Right ventricle myocardium inferior (tissue), 1 donor: ENCODE measurements at regions not wholly inside any gene's neighbourhood (a gene's known extent, or its start where the extent isn't known, plus 50 kb on each side); places are given as distances from the start of the nearest gene placed in this dataset.
A peak's percentile ranks its signal among the peaks of the same experiment; 100 is the strongest.

Experiments used
- ATAC-seq: fragments of 200-7000 bp; cut with Tn5 transposase; one replicate; pipeline ENCODE4 v1.9.1; 2020; ENCODE audit warnings: mild to moderate bottlenecking, moderate library complexity
- DNase-seq: peaks from one replicate; pipeline ENCODE4 v3.0.0; 2021; ENCODE audit errors: missing footprints
- intact Hi-C: fragments of 100-400 bp; cut with DNase I; formaldehyde crosslinking; loops from one replicate; pipeline ENCODE4 v1.11.0; 2022
- donor health status: DM: no; HTN: yes; CAD: no; lungs with severe emphysema.

DNA sequence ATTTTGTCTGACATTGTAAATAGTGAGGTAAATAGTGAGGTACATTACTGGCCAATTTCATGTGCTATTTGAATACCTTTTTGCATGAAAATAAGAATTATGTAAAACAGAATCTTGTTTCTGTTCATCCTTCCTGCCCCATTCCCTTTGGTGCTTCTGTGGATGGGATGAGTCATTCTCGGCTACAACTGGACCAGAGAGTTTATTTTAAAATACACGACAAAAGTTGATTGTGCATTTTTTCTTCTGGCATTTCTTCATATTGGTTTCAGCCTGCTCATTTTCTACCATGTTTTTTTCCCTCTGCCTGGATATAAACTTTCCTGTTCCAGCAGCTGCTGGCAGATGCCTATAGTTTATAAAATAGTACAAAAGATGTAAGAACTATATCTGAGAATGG lies 107.5 kb downstream of the CYSLTR2 start:
- intact Hi-C loops, result no loop called here
- DNase-seq (no peak), ATAC-seq (no peak)

DNA sequence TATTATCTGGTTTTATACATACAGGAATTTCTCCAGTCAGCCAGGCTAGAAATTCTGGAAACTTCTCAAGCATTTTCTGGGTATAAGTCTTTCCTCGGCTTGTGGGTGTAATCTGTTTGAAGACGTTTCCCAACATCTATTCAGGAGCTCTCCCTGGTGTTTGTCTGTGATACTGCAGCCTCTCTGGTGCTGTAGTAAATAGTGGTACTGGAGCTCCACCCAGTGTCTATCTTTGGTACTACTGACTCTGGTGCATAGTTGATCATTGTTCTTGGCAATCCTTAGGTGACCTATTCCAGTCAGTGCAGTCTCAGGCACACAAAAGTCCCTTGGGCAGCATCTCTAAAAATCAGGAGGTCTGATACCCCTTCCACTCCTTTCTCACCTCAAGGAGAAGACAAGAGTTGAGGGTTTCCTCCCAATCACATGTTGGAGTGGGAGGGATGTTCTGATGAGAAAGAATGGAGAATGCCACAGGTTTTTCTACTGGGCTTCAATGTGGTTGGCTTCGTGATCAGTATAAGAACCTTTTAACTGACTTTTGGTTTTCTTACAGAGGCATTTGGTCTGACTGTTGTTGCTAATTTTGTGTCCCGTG lies 115.5 kb downstream of the CYSLTR2 start:
- ATAC-seq, result peak; percentile 91
- peak; percentile 31 for DNase-seq
- intact Hi-C loops, result loop anchor here (1.0 to 2.0 kb wide), 3 partner anchors 18 to 434 kb away; no protein-coding TSS in a partner anchor

DNA sequence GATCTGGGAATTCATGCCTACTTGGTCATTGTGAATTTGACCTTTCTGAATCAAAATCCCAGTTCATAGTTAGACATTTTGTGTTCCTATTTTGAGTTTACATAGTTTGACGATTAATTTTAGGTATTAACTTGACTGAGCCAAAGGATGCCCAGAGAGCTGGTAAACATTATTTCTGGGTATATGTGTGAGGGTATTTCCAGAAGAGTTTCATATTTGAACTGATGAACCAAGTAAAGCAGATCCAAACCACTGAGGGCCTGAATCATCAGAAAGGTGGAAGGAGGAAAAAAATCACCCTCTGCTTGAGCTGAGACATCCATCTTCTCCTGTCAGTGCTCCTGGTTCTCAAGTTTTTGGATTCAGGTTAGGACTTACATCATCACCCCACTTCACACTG lies 116.6 kb downstream of the CYSLTR2 start:
- intact Hi-C loops, result no loop called here
- ATAC-seq (no peak), DNase-seq (no peak)

DNA sequence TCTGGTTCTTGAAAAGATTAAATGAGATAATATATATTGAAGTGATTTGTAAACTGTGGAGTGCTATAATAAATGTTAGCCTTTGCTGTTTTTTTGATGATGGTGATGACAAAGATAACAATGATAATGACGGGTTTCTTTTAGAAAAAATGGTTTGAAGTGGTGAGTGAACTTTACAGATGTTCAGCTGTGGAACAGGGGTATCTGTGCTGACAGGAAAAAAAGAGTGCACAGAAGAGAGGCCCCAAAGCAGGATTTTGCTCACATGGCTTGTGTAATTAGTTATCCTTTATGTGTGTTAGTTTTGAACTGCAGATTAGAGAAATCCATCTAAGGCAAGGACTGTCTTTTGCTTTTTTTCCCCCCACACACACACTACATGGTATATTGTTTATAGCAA lies 119.2 kb downstream of the CYSLTR2 start:
- no peak for ATAC-seq
- intact Hi-C loops, result no loop called here
- no peak for DNase-seq

DNA sequence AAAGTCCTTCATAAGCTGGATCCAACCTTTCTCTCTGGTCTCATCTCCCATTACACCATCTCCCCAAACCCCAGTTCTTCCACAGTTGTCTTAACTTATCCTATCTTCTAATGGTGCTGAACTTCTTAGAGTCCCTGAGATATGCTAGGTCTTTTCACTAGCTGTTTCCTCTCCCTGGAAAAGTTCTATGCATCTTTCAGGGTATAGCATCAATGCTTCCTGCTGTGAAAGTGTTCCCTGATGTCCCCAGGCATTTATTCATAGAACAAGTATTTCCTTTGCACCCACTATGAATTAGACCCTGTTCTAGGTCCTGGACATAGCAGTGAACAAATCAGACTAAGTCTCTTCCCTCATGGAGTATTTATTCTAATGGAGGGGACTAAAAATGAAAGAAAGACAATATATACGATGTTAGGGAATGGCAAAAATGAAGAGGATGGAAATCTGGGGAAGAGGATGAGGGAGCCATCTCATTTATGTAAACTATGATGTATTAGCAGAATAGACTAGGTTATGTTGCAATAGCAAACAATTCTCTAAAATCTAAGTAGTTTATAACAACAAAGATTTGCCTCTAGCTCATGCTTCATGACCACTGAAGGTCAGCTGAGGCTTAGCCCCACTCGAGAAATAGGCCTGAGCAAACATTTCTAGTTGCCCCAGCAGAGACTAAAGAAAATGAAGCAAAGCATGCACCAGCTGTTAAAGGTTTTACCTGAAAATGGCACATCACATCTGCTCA lies 120.0 kb downstream of the CYSLTR2 start:
- intact Hi-C loops, result no loop called here
- ATAC-seq (no peak), DNase-seq (no peak)

DNA sequence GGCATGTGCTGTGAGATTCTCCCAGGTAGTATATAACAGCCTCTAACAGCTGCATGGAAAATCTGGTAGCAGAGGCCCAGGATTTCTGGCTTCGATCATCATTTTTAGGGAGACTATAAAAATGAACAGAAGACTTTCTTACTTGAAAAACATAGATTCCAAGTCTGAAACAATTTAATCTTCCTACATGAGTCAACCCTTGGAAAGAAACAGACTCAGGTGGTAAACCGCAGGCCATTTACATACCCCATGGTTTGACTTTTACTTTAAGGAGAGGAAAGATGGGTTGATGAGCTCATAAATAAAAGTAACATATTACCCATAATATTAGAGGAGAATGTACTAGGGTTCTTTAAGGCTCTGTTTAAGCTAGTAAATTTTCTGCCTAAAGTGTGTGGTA lies 121.6 kb downstream of the CYSLTR2 start:
- ATAC-seq, result no peak
- DNase-seq, result no peak
- intact Hi-C loops, result no loop called here

DNA sequence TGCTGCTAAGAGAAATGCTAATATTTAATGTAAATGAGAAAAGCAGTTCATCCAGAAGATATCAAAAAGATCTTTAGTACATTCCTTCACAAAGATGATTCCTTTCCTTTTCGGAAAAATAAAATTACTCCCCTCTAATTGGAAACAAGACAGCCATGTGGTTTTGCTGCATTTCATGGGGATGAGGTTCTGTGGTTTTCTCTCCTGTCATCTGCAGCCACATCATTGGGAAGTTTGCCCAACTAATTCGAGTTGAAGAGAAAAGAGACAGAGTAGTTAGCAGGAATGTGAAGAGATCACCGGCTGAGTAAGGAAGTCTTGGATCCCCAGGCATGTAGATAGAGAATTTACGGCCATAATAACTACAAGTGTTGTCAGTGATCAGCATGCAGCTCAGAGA lies 122.1 kb downstream of the CYSLTR2 start:
- intact Hi-C loops, result no loop called here
- DNase-seq (no peak), ATAC-seq (no peak)

DNA sequence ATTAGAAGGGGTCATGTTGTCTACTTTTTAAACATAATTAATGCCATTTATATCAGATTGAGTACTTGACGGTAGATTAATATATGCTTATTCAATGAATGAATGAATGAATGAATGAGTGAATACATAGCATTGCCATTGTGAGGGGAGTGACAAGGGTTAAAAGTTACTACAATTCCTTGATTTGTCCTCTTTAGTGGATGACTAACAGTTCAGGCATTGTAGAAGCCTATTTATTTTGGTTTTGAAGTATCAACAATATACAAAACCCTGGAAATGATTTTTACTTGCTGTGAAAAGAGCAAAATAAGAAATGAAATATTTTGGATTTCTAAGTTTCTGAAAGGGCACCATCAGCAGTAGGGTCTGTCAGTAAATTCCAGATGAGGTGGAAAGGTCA lies 122.7 kb downstream of the CYSLTR2 start:
- DNase-seq (no peak), ATAC-seq (no peak)
- intact Hi-C loops, result no loop called here

DNA sequence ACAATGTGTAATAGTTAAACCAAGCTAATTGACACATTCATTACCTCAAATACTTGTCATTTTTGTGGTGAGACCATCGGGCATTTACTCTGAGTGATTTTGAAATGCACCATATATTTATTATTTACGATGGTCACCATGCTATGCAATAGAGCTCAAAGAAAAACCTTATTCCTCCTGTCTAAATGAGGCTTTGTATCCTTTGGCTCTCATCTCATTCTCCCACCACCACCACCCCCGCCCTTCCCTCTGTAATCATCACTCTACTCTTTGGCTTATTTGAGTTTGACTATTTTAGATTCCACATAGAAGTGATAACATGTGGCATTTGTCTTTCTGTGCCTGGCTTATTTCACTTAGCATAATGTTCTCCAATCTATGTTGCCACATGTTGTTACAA lies 124.9 kb downstream of the CYSLTR2 start:
- ATAC-seq (peak; percentile 33), DNase-seq (no peak)
- intact Hi-C loops, result no loop called here

DNA sequence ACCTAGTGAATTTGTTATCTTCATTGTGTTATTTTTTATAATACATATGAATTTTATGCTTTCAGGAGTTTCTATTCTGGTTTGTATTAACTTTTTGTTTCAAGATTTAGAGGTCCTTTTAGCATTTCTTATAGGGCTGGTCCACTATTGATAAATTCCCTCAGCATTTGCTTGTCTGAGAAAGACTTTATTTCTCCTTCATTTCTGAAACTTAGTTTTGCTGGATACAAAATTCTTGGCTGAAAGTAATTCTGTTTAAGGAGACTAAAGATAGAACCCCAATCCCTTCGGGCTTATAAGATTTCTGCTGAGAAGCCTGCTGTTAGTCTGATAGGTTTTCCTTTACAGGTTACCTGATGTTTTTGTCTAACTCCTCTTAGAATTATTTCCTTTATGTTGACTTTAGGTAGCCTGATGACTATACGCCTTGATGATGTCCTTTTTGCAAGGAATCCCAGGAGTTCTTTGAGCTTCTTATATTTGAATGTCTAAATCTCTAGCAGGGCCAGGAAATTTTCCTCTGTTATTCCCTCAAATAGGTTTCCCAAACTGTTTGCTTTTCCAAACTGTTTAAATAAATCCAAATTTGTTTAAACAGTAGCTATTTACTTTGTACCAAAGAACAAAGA lies 127.1 kb downstream of the CYSLTR2 start:
- intact Hi-C loops, result loop anchor here (5.0 to 10.0 kb wide), 2 partner anchors 91 to 194 kb away; partner anchors contain the start of gene FNDC3A
- ATAC-seq (no peak), DNase-seq (no peak)

DNA sequence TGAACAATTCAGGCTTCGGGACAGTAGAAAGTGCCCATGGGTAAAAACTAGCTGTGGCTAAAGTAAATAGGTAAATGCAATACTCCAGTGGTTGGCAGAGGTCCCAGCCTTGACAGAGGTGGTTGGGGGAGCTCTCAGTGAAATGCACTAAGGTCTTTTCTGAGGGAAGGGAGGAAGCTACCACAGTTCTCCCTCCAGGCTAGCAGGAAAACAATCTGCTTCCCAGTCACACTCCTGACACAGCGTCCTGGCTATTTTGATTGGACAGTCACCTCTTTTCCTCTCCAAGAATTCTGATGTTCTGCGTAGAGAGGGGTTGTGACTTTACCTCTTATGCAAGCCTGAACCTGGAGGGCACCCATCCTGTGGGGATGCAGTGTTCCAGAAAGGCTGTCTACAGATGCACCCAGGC lies 128.7 kb downstream of the CYSLTR2 start:
- intact Hi-C loops, result loop anchor here (5.0 to 10.0 kb wide), 2 partner anchors 90 to 192 kb away; partner anchors contain the start of gene FNDC3A
- ATAC-seq (no peak), DNase-seq (no peak)

DNA sequence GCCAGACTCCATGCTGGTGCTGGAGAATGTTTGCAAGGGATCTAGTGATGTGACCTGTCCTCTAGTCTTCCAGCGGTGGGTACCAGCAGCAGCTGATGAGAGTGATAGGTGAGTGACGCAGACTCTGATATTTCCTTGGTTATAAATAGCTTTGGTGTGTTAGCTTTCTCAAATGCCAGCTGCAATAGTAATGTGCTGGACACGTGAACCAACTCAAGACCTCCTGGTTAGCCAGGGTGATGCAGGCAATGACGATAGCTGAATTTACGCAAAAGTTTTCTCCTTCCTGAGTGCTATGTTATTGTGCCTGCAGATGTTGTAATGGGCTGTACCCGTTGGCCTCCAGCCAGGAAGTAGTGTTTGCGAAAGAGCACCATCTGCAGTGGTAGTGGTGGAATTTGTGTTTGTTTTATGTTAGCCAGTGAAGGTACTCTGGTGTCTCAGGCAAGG lies 129.5 kb downstream of the CYSLTR2 start:
- peak; percentile 85 for ATAC-seq
- intact Hi-C loops, result loop anchor here (5.0 to 10.0 kb wide), 2 partner anchors 89 to 192 kb away; partner anchors contain the start of gene FNDC3A

DNA sequence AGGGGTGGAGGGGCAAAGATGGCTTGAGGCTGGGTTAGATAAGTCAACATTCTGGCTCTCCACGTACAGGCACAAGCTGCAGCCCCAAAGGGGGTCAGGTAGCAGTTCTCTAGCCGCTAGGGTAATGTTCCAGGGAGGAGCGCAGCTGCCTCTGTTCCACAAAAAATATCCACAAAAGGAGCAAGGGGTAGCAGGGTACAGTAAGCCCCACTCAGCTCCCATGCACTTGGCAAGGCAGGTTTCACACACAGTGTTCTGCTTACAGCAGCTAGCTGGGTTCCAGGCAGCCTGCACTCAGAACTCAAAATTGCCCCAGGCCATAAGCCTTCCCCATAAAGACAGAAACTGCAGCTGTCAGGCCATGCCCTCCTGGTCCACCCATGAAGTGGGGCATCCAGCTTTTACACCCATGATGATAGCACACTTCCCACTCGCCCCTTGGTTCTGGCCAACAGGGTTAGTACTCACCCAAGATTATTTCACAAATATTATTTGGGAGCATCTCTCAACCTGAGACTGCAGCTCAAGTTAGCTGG lies 130.0 kb downstream of the CYSLTR2 start:
- intact Hi-C loops, result loop anchor here (5.0 to 10.0 kb wide), 2 partner anchors 89 to 191 kb away; partner anchors contain the start of gene FNDC3A
- no peak for DNase-seq
- no peak for ATAC-seq

More for the DNA sequence above, 129.5 kb downstream of the CYSLTR2 start:
- peak; percentile 88 for DNase-seq

DNA sequence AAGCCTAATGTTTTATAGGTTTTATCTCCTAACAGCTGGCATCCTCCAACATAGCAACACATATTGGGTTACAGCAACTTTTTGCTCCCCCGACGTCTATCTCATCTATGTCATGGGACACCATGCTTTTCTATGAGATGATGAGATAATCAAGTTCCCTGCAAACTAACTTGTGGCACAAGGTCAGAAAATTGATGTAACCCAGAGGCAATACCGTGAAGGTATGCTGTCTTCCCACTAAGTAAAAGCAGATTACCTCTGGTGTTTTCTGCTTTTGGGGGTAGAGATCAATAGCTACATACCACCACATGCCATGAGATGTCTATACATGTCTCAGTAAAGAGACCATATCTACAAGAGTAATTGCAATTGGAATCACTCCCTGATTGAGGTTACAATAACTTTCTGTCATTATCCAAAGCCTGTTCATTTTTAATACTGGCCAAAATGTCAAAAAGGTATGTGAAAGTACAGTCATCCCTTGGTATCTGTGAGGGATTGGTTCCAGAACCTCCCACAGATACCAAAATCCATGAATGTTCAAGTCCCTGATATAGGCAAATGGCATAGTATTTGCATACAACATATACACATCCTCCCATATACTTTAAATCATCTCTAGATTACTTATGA lies 131.3 kb downstream of the CYSLTR2 start:
- ATAC-seq (no peak), DNase-seq (no peak)
- intact Hi-C loops, result loop anchor here (5.0 to 10.0 kb wide), 2 partner anchors 87 to 190 kb away; partner anchors contain the start of gene FNDC3A

DNA sequence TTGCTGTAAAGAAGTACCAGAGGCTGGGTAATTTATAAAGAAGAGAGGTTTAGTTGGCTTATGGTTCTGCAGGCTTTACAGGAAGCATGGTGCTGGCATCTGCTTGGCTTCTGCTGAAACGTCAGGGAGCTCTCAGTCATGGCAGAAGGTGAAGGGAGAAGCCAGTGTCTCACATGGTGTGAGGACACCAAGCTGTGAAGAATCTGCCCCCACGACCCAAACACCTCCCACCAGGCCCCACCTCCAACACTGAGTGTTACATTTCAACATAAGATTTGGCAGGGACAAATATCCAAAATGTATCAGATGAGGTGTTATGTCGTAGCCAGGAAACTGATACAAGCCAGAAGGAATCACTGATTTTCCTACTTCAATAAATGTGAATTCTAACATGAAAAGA lies 136.5 kb downstream of the CYSLTR2 start:
- intact Hi-C loops, result no loop called here
- no peak for DNase-seq
- ATAC-seq, result no peak

DNA sequence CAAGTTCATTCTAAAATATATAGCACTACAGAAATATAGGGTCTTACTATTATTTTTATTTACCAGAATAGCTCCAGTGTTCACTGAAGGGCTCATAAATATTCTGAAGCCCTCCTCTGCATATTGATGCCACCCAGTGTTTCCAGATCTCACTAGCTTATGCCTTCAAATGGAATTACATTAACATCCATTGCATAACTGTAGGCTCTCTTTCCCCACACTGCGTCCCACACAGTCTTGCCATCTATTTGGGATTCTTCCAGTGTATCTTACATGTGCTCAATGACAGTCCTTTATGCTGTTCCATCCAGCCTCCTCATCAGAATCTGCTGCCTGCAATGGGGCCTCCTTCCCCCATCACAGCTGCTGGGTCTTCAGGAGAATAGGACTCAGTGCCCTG lies 137.2 kb downstream of the CYSLTR2 start:
- no peak for ATAC-seq
- DNase-seq, result no peak
- intact Hi-C loops, result no loop called here

DNA sequence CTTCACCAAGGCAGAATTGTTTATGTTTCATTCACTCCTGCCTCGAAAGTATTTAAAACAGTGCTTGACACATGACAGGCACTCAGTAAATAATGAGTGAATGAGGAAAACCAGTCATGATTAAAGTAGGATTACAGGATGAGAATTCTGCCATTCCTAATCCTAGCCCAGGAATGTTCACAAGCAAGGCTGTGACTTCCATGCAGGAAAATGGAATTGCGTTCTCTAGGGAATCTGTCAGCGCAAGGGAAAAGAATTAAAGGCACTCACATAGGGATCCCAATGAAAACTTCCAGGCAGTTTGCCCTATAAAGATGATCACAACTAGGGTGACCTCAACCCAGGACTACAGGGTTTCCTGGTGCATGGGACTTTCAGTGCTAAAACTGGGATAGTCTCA lies 143.4 kb downstream of the CYSLTR2 start:
- no peak for DNase-seq
- no peak for ATAC-seq
- intact Hi-C loops, result no loop called here

DNA sequence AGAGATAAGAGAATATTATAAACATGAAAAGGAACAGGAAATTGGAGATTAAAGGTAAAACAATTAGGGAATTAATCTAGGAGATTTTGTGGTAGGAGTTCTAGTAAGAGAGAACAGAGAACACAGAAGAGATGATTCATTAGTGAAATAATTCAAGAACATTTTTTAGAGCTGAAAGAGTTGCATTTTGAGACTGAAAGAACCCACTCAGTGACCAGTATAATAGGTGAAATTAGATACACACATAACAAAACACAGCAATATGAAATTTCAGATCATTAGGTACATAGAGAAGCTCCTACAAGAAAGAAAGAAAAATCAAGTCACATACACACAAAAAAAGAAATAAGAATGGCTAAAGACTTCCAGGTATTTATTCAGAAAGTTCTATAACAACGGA lies 144.0 kb downstream of the CYSLTR2 start:
- ATAC-seq (no peak), DNase-seq (no peak)
- intact Hi-C loops, result no loop called here

DNA sequence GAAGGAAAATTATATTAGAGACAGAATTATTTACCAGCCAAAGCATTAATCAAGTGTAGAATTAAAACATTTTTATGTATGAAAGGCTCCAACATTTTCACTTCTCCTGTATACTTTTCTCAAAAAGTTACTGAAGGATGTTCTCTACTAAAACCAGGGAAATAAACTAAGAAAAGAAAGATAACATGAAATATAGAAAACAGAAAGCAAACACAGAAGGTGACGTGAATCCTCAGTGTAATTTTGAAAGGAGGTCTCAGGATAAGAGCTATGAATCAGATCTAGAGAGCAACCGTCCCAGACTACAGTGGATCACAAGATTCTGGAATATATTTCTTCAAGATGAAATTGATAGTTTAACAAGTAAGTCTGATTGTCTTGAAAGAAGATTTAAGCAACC lies 144.5 kb downstream of the CYSLTR2 start:
- intact Hi-C loops, result no loop called here
- no peak for ATAC-seq
- no peak for DNase-seq
